ENCODE measurements at regions not wholly inside any gene's neighbourhood (a gene's known extent, or its start where the extent isn't known, plus 50 kb on each side); places are given as distances from the start of the nearest gene placed in this dataset.

DNA sequence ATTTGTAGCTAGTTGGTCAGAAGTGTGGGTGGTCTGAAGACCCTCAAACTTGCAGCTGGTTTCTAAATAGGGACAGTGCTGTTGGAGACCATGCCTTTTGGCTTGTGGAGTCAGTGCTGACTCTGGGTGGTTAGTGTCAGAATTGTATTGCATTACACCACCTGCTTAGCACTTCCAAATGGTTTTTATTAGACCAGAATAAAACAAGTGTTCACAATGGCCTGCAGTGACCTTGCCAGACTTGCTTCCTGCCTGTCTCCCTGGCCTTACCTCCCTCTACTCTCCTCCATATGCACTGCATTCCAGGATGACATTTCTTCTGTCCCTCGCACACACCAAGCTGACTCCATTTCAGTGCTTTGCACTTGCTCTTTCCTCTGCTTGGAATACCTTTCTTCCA lies 72.7 kb upstream of the CNIH3 start:
- TF ChIP-seq CTCF (IDR thresholded peaks at IDR 0.05): no peak
- TF ChIP-seq POLR2A (IDR thresholded peaks at IDR 0.05): no peak
- no peak for TF ChIP-seq EP300 (IDR thresholded peaks at IDR 0.05)

All from tibial nerve (tissue), 4 donors.